Amniotic epithelial cell (primary cell): ENCODE measurements at regions not wholly inside any gene's neighbourhood (a gene's known extent, or its start where the extent isn't known, plus 50 kb on each side); places are given as distances from the start of the nearest gene placed in this dataset.

ENCODE experiments used
- DNase-seq: peaks from one replicate; pipeline ENCODE4 v3.0.0-alpha.2; 2010; ENCODE audit warnings: low read depth

DNA sequence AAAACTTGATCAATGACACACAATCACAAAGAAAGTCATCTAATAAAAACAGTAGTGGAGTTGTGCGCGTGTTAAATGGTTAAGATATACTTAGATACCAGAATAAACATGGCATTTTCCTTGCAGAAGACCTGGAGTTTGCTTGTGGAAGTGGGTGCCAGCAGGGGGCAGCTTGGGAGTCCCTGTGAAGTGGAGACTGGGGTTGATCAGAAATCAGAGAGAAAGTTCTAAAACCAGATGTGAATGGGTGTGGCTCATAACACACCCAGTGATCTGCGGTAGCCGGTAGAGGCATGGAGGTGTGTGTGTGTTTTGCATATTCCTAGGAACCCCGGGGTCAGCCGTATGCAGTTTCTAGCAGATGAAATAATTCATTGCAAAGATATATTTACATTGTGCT lies 300.1 kb upstream of the TRIB2 start:
- peak; percentile 54 for DNase-seq

DNA sequence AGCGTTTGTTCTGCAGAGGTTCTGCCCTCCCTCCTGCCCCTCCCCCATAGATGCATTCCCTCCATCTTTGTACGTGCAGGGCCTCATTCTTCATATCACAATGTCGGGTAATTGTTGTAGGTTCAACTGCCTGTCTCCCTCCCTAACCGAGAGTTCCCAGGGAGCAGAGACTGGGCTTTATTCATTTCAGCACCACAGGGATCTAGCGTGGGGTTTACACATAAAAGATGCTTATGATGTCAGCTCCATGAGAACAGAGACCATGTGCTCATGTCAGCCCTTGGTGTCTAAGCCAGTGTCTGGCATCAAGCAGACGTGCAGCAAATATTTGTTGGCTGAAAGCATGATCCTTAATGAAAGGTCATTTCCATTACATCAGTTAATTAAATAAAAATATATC lies 298.9 kb upstream of the TRIB2 start:
- DNase-seq, result peak; percentile 11

DNA sequence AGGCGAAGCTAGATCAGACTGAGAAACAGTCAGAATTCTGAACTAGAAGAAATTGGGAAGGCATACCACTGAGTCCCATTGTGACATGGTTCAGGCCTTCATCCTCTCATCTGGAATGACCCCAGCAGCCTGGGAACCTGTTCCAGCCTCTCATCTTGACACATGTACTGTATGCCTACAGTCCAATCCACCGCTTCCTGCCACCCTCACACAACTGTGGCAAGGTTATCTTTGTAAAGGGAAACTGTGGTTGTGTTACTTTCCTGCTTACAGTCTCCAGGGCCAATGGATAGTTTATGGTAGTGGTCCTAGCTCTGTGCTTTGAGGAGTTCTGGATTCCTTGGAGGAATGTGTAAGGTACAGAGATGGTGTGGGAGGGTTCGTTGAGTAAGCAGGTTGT lies 296.9 kb upstream of the TRIB2 start:
- no peak for DNase-seq

DNA sequence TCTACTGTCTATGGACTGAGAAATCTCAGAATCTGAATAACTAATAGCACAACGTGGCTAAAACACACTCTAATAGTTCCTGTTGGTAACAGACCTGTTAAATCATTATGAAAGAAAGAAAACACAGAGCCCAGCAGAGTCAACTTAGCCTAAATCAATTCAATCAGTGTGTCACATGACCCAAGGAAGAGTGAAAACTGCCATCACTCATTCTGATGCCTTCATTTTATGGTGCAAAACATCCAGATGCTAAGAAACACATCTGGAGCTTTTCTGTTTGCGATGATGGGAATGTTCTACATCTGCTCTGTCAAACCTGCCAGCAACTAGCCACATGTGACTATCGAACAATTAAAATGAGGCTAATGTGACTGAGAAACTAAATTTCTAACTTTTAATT lies 295.7 kb upstream of the TRIB2 start:
- no peak for DNase-seq

DNA sequence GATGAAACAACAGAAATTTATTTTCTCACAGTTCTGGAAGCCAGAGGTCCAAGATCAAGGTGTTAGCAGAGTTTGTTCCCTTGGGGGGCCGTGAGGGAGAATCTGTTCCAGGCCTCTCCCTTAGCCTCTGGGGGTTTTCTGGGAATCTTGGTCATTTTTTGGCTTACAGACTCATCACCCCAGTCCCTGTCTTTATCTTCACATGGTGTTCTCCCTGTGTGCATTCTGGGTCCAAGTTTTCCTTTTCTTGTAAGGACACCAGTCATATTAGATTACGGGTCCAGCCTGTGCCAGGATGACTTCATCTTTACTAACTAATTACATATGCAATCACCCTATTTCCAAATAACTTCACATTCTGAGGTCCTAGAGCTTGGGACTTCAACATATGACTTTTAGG lies 292.5 kb upstream of the TRIB2 start:
- DNase-seq, result peak; percentile 13

DNA sequence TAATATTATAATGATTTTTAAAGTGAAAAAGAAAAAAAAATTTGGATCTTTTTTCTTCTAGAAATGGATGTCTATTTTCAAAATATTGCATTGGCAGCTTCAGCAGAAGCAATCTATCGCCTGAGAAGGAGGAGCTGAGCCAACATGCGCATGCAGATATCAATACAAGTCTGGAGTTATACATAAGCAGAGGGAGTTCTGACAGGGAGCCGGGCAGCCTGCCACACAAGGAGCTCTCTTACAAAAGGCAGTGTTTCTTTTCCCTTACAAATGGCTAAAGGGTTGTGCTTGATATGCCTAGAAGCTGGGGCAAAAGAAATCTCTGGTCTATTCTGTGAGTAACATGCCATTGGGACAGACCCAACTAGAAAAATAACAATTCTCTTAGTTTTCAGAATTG lies 291.9 kb upstream of the TRIB2 start:
- no peak for DNase-seq

DNA sequence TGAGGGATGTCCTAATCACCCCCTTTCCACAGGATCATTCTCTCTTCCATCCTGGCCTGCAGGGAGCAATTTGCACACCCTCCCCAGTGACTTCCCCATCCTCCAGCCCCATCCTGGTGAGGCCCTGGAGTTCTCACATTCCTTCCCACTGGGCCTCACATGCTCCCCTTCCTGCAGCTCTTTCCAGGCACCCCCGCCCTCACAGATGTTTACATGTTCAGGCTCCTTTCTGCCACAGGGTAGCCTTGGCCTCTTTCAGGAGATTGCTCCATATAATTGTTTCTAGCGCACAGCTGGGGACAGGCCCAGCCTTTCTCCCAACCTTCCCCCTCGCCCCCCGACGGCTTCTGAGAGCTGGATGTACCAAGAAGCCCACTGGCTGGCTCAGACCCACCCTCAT lies 288.4 kb upstream of the TRIB2 start:
- peak; percentile 35 for DNase-seq

DNA sequence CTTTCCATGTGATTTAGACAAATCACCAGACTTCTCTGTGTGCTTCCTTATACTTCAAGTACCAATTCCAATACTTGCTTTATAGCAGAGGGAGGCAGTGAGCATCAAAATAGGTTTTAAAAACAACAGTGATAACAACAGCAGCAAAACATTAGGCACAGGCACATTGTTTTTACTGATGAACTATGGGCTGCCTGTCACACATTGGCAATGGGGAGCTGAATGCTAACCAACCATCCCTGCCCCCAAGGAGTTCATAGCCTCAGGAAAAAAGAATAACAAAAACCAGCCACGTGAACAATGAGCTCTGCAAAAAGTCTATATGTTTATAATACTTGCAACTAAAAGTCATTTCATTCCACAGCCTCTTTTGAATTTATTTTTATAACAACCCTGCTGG lies 287.9 kb upstream of the TRIB2 start:
- DNase-seq, result no peak

DNA sequence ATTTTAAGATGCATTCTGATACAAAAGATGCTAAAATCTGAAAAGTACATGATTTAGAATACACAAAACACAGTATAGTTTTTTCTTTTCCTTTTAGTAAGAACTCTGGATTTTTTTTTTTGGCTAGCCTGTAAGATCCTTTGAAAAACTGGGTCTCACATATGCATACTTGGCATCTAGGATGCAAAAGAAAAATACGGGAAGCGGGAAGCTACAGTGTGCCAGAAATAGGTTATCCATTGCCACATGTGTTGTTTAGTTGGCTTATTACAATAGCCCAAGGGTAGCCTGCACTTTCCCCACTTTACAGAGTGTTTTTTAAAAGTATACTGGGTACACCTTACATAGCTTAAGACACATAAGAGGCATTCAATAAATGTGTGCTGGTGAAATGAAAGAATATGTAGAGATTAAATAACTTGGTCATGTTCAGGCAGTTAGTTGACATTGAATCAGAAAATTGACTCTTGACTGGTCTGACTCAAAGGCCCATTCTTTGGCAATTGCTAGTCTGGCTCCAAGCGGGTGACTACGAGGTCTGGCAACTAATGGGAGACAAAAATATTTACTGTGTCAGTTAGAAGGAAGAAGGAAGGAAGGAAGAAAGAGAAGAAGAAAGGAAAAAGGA lies 286.8 kb upstream of the TRIB2 start:
- peak; percentile 39 for DNase-seq

DNA sequence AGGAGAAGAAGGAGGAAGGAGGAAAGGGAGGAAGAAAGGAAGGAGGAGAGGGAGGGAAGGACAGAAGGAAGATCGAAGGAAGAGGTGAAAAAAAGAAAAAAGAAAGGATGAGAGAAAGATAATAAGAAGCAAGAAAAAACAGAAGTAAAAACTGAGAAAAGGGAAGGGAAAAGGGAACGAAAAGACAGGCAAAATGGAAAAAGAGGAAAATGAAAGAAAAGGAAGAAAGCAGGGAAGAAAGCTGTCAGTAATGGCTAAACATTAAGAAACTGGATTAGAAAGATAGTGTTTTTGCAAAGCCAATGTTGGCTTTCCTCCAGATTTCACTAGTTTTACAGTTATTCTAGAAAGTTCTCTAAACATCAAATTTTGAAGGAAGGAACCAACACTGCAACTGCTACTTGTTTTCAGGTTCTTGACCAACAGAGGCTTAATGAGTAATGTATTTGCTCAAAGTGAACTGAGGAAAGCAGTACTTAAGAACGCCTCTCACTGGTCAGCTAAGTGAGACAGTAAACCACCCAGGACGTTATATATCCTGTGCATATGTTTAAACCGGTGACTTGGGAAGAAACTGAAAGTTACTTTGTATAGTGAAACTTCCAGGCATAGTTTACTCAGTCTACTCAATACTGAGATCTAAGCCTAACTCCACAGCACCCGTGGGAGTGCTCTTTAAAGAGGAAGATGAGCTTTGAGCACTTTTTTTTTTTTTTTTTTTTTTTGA lies 286.2 kb upstream of the TRIB2 start:
- DNase-seq, result peak; percentile 42

DNA sequence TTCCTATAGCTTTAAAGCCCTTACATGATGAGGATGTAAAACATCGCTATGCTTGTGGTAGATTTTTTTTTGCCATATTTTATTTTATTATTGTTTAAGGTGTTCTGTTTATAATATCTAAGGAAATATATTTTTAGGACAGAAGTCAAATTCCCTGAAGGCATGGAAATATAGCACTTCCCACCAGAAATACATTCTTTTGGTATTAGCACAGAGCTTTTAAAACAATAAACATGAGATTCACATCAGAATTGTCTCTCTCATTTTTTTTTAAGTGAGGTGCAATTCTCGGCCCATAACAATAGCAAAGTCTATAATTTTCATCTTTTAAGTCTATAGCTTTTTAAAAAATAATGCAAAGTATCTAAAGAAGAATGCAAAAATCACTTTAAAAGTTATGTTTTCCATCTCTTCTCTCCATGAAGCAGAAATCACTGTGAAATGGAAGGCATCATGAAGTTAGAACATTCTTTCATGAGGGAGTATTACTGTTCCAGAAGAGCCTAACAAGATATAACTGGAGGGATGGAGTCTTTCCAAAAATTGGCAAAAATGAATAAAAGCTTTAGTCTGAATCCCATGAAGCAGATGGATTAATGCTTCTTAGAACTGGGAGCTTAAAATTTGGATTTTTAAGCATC lies 283.6 kb upstream of the TRIB2 start:
- DNase-seq, result no peak

DNA sequence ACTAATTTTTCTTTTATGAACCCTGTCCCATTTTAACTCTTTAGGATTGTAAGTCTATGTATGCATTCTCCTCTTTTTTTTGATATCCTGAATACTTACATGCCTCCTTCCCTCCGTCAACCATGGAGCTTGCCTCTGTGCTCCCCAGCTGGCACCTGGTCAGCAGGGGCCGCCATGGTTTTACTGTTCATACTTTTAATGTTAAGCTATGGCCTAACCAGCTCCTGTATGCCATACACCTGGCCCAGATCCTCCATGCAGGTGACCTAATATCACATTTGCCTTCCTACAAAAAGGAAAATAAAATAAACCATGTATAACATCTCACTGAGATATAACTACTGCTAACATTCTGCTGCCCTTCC lies 283.1 kb upstream of the TRIB2 start:
- DNase-seq, result no peak

DNA sequence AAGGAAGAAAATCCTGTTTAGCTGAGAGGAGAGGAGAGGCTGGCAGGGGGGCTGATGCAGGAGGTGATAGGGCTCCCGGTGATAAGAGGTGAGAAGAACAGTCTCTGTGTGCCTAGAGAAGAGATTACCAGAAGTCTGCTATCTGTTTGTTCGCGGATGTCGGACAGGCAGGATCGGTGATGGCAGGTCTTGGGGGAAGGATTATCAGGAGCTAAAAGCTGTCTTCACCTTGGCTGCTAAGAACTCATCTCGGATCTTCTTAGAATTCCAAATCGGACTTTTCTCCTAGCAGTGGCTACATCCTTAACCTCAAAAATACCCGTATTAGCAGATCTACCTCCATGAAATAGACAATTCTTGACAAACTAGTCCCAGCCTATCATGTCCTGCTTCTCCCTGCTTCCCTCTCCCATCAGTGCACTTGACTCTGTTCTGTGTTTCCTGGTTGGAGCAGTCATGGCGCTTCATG lies 282.1 kb upstream of the TRIB2 start:
- no peak for DNase-seq

DNA sequence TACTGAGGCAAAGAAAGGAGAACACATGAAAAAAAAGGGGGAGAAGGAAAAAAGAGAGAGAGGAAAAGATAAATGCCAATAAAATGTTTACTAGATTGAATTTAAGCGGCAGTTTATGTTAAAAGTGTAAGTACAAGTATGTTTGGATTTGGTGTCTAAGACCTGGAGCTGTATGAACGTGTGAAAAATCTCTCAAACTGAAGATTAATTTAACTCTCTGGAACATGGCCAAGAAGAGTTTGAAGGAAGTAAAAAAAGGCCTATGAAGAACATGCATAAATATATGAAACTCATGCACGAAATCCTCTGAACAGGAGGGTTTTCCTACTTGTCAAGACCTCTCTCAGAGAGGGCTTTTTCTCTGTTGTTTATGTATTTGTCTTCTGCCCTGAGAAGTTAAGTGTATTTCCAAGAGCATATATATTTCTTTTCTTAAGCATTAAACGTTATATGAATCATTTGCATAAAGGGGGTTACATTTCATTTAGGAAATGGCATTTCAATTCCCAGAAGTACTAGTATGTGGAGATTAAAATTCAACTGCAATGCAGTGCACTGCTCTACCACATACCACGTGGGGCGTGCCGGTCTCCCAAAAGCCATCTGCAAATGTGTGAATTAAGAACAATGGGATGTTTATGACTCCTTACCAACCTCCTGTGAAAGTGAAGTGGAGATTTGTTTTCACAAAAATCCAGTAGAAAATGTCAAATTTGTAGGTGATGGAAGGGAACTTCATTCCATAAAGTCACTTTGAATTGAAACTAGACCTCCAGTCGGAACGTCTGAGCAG lies 281.1 kb upstream of the TRIB2 start:
- no peak for DNase-seq

DNA sequence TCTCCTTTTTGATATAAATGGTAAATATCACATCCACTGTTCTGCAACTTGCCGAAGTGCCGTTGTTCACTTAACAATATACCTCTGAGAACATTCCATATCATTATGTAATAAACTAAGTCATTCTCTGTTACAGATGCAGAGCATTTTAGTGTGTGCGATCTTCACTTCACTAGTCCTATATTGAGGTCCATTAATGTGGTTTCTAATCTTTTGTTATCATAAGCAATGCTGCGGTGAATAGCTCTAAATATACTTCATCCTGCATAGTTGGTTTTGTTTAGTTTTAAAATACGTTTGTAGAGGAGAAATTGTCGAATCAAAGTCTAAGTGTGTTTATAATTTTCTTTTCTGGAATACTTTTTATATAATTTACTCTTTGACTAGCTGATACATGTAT lies 280.3 kb upstream of the TRIB2 start:
- peak; percentile 60 for DNase-seq

DNA sequence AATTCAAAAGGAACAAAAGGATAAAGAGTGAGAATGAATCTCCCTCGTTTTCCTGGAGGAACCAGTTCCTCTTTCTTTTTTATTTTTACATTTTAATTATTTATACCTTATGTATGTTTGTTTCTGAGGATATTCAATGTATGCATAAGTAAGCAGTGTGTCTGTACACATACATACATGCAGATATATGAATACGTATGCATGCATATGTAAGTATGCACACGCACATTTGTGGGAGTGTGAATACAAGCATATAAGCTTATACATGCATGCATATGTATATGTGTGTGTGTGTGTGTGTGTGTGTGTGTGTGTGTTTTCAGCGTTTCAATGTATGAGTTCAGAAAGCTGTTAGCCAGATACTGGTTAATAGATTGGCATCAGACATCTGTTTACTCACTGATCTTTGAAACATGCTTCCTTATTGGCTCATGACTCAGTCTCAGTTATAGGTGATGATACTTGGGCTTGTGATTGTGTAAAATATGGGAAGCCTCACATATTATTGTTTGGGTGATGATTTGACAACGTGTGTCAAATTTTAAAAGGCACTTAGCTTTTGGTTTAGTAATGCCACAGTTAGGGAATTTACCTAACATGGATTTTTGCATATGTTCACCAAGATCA lies 279.7 kb upstream of the TRIB2 start:
- DNase-seq, result no peak

DNA sequence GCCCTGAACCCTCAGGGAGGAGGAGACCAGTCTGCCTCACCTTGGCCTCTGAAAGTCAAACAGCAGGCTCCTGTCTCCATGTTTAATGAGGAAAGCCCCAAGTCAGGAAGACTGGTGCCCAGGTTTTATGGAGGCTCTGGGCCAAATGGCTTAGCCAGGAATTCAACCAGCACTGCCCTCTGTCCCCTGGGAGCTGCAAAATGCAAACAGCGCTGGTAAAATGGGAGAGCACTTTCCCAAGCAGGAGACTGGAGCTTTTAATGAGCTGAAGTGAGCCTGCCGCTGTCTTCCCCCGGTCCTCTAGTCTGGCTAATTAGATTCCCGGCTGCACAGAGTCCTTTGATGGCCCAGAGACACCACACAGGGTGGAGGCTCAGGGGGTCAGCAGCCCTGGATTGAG lies 276.0 kb upstream of the TRIB2 start:
- no peak for DNase-seq

DNA sequence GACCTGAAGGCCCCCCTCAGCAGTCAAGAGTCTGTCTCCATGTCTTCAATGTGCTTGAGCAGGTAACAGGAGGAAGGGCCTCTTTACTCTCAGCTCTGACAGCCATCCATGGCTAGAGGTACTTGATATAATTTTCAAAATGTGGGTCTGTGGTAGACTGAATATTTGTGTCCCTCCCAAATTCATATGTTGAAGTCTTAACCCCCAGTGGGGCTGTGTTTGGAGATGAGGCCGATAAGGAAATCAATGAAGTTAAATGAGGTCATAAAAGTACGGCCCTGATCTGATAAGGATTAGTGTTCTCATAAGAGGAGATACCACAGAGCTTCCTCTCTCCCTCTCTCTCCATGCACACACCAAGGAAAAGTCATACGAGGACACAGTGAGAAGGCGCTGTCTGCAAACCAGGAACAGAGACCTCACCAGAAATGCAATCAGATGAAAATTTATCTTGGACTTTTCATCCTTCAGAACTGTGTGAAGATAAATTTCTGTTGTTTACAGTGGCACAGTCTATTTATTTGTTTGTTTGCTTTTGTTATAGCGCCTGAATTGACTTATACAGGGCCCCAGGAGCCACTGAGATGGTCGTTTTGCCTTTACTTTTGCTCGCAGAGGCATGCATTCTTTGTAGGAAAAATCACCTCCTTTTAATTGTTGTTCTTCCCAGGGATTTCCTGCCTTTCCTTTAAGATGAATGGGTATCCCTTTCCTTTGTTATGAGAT lies 274.8 kb upstream of the TRIB2 start:
- DNase-seq, result peak; percentile 49

DNA sequence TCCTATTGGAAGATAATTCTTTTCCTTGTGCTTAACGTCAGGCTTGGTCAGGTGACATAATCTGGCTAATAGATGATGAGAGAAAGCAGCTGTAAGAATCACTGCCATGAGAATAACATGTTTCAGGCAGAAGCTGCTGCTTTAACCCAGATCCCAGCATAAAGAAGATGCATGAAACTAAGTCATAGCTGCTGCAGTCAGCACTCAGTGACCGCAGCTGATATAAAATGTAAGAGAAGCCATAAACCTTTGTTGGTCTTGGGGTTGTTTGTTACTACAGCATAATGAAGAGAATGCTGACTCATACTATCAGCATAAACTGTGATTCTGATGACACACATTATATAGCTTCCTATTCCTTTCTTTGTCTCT lies 274.3 kb upstream of the TRIB2 start:
- peak; percentile 46 for DNase-seq

DNA sequence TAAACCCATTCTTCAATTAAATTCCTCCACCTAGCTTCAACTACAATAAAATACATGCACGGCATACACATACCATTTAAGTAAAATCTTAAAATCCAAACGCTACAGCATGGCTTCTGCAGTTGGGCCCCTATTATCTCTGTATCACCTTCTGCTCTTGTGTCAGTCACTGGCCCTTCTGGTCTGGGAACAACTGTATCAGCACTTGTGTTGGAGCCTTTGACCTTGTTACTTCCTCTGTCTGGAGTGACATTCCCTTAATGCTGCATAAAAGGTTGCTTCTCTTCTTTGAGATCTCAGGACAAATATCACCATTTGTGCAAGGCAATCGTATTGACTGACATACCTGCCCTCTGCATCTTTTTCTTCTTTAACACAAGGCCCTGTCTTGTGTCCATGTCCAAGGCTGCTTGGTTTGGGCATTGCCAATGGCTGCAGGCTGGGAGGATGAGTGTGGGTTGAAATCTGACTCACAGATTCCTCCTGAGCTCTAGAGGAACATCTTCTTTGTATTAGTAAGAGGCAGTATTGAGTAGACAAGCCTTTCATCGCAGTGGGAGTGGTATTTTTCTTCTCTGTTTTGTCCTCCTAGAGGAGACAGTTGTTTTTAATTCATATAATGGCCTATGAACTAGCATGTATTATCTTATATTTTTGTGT lies 267.8 kb upstream of the TRIB2 start:
- peak; percentile 39 for DNase-seq

DNA sequence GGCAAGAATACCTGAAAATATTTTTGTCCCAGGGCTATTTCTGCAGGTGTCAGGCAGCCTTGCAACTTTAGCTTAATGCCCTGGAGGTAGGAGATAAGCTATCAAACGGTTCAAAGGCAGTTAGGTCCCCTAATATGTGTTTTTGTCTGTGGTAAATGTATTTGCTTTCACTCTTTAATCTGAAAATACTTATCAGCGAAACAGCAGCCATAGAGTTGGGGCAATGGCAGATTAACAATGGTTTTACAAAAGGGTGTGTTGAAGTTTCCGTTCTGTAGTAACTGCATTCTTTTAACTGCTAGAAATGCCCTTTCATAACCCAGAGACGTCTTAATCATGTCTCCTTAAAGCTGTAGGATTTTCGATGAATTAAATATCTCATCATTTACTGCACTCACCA lies 265.0 kb upstream of the TRIB2 start:
- DNase-seq, result peak; percentile 78
